Activated CD4-positive, alpha-beta T cell treated with anti-CD3 and anti-CD28 coated beads for 36 hours (primary cell): ENCODE measurements at regions not wholly inside any gene's neighbourhood (a gene's known extent, or its start where the extent isn't known, plus 50 kb on each side); places are given as distances from the start of the nearest gene placed in this dataset.
"Not testable (repeated sequence)": the region's sequence is repeated elsewhere in the genome, so short reads cannot be mapped to it uniquely, and the experiment has no call there.

Experiments
- ATAC-seq: fragments of 200-7000 bp; cut with Tn5 transposase; one replicate; pipeline ENCODE4 v1.10.0; 2021; ENCODE audit warnings: mild to moderate bottlenecking, moderate library complexity
- CTCF ChIA-PET: fragments of 350-600 bp; sonication (Branson Sonifier 250); formaldehyde crosslinking; loops from one replicate; lab custom pipeline; 2021; ENCODE audit warnings: antibody characterized with exemption; lab: Charles Lee
- POLR2A ChIA-PET: fragments of 350-600 bp; sonication (Branson Sonifier 250); formaldehyde crosslinking; loops from one replicate; lab custom pipeline; 2021; ENCODE audit warnings: antibody characterized with exemption, inconsistent platforms; lab: Charles Lee
- DNase-seq: peaks from one replicate; pipeline ENCODE4 v3.0.0-alpha.2; 2020
- H3K27ac Mint-ChIP-seq: one replicate; pipeline ENCODE4 v1.8.0; 2021; ENCODE audit warnings: mixed read lengths
- H3K27me3 Mint-ChIP-seq: one replicate; pipeline ENCODE4 v1.8.0; 2021; ENCODE audit warnings: mixed read lengths
- H3K36me3 Mint-ChIP-seq: one replicate; pipeline ENCODE4 v1.8.0; 2021; ENCODE audit warnings: low read depth, mixed read lengths
- H3K4me1 Mint-ChIP-seq: one replicate; pipeline ENCODE4 v1.8.0; 2021; ENCODE audit warnings: mixed read lengths
- H3K4me3 Mint-ChIP-seq: one replicate; pipeline ENCODE4 v1.8.0; 2021; ENCODE audit warnings: mild to moderate bottlenecking, moderate library complexity, mixed read lengths
- H3K9me3 Mint-ChIP-seq: one replicate; pipeline ENCODE4 v1.8.0; 2021; ENCODE audit warnings: low read depth, mixed read lengths
- intact Hi-C, 2 experiments: fragments of 100-400 bp; cut with DNase I in 1 of 2; cut with micrococcal nuclease in 1 of 2; formaldehyde crosslinking; loops; one replicate each; pipeline versions ENCODE4 v1.14.2 to v1.15.1; 2022 to 2024; cut with DNase I, micrococcal nuclease

GRCh38 chr7:33794419-33794818, 110.9 kb upstream of the BMPER start:
- H3K27me3 Mint-ChIP-seq, result no peaks in the 10 kb centered on the region
- CTCF ChIA-PET, result no interaction called here
- intact Hi-C loops, result no loop called here
- no peak overlapping the region for H3K4me3 Mint-ChIP-seq
- no peaks in the 10 kb centered on the region for H3K9me3 Mint-ChIP-seq
- no peak for ATAC-seq
- POLR2A ChIA-PET, result no interaction called here
- DNase-seq, result no peak
- no peaks in the 10 kb centered on the region for H3K4me1 Mint-ChIP-seq
- no peak overlapping the region for H3K27ac Mint-ChIP-seq
- H3K36me3 Mint-ChIP-seq, result no peaks in the 10 kb centered on the region

DNA sequence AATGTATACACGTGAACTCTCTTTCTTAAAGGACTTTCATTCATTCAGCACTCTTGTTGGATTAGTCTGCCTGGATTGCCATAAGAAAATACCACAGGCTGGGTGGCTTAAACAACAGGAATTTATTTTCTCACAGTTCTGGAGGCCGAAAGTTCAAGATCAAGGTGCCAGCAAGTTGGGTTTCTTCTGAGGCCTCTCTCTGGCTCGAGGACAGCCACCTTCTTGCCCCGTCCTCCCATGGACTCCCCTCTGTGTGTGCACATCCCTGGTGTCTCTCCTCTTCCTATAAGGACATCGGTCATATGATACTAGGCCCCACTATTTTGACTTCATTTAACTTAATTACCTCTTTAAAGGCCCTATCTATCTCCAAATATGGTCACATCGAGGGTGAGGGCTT, 110.4 kb upstream of the BMPER start:
- no peak for DNase-seq
- intact Hi-C loops, result no loop called here

GRCh38 chr7:33796538-33796937, 108.8 kb upstream of the BMPER start:
- Mint-ChIP-seq H3K4me1 (no peaks in the 10 kb centered on the region), H3K27me3 (no peaks in the 10 kb centered on the region), H3K9me3 (no peaks in the 10 kb centered on the region), H3K27ac (no peak overlapping the region), H3K4me3 (no peak overlapping the region), H3K36me3 (no peaks in the 10 kb centered on the region)
- ATAC-seq (no peak), DNase-seq (no peak)
- ChIA-PET CTCF (no interaction called here), POLR2A (no interaction called here)
- intact Hi-C loops, result no loop called here

More for the DNA sequence above, 110.4 kb upstream of the BMPER start:
- Mint-ChIP-seq H3K4me1 (no peaks in the 10 kb centered on the region), H3K27ac (no peak overlapping the region), H3K27me3 (no peaks in the 10 kb centered on the region), H3K36me3 (no peaks in the 10 kb centered on the region), H3K4me3 (no peak overlapping the region), H3K9me3 (no peaks in the 10 kb centered on the region)
- ATAC-seq, result no peak
- POLR2A ChIA-PET, result no interaction called here
- CTCF ChIA-PET, result no interaction called here

GRCh38 chr7:33797512-33797911, 107.8 kb upstream of the BMPER start:
- H3K4me1 Mint-ChIP-seq, H3K27me3 Mint-ChIP-seq, intact Hi-C loops, H3K27ac Mint-ChIP-seq, POLR2A ChIA-PET, H3K4me3 Mint-ChIP-seq, H3K9me3 Mint-ChIP-seq, DNase-seq, ATAC-seq, H3K36me3 Mint-ChIP-seq: not testable (repeated sequence)
- CTCF ChIA-PET, result interaction anchor here (0.6 kb wide), 1 partner anchor 10 kb away, joined by 3 read pairs; no protein-coding TSS in a partner anchor

DNA sequence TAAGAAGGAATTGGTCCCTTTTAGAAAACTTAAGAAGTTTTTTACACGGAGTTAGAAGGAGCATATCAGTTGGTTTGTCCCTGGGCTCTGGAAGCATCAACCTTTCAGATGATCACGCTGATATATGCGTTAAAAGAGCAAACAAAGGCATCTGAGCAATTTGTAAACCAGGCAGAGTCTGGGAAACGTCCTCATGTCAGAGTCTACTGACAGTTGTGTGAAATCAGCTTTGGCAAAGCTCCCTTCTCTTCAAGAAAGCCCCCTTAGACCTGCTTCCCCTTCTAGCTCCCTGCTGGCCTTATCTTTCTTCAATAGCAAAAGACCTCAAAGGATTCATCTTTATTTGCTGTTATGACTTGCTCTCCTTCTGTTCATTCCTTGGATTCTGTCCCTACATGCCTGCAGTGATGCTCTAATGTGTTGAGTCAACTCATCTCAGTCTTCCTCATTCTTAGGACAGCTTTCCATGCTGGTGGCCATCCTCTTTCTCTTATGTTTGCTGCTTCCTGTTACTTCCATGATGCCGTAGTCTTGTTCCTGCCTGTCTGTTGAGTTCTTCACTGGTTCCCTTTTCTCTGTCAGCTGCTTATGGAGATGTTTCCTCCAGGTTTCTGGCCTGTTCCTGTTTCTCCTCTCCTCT, 106.5 kb upstream of the BMPER start:
- POLR2A ChIA-PET, result no interaction called here
- H3K4me3 Mint-ChIP-seq, result no peak overlapping the region
- DNase-seq, result no peak
- H3K4me1 Mint-ChIP-seq, result no peaks in the 10 kb centered on the region
- CTCF ChIA-PET, result interaction anchor here (0.7 kb wide), 1 partner anchor 10 kb away, joined by 3 read pairs; no protein-coding TSS in a partner anchor
- intact Hi-C loops, result no loop called here
- H3K27ac Mint-ChIP-seq, result no peak overlapping the region
- H3K9me3 Mint-ChIP-seq, result no peaks in the 10 kb centered on the region
- ATAC-seq, result no peak
- no peaks in the 10 kb centered on the region for H3K36me3 Mint-ChIP-seq
- no peaks in the 10 kb centered on the region for H3K27me3 Mint-ChIP-seq

DNA sequence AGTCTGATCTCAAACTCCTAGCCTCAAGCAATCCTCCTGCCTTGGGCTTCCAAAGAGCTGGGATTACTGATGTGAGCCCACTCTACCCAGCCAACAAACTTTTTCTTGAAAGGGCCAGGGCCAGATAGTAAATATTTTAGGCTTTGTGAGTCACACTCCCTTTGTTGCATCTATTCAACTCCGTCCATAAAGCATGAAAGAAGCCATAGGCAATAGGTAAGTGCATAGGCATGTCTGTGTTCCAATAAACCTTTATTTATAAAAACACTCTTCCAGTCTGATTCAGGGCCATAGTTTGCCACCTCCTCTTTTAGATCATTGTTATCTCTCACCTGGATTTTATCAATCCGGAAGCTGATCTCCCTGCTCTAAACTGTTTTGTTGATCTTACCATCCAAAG, 105.6 kb upstream of the BMPER start:
- intact Hi-C loops, result no loop called here
- ATAC-seq (no peak), DNase-seq (no peak)
- Mint-ChIP-seq H3K4me3 (no peak overlapping the region), H3K27me3 (no peaks in the 10 kb centered on the region), H3K9me3 (no peaks in the 10 kb centered on the region), H3K27ac (no peak overlapping the region), H3K36me3 (no peaks in the 10 kb centered on the region), H3K4me1 (no peaks in the 10 kb centered on the region)
- CTCF ChIA-PET, result no interaction called here
- POLR2A ChIA-PET, result no interaction called here

DNA sequence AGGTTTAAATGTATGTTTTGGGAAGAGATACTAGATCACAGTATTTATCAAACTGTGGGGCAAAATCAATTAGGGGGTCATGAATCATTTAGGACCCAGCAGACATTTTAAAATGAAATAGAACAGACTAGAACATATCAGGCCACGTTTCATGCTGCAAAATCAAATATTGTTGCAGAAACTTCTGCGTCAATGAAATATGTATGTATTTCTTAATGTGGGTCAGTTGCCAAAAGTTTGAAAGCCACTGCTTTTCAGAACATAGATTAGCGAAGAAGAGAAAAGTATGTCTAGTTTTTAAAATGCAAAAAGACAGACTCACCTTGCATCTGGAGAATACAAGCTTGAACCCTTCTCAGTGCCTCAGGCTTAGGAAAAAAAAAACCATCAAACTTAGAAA, 102.7 kb upstream of the BMPER start:
- no peak overlapping the region for H3K4me3 Mint-ChIP-seq
- CTCF ChIA-PET, result no interaction called here
- POLR2A ChIA-PET, result no interaction called here
- no peak overlapping the region for H3K27ac Mint-ChIP-seq
- no peaks in the 10 kb centered on the region for H3K36me3 Mint-ChIP-seq
- intact Hi-C loops, result no loop called here
- DNase-seq (no peak), ATAC-seq (no peak)
- H3K27me3 Mint-ChIP-seq, result no peaks in the 10 kb centered on the region
- H3K4me1 Mint-ChIP-seq, result no peaks in the 10 kb centered on the region
- no peaks in the 10 kb centered on the region for H3K9me3 Mint-ChIP-seq

- H3K36me3 Mint-ChIP-seq, result no peaks in the 10 kb centered on the region
- intact Hi-C loops, result no loop called here
- CTCF ChIA-PET, result no interaction called here
- POLR2A ChIA-PET, result no interaction called here
- DNase-seq (no peak), ATAC-seq (no peak)
- H3K4me3 Mint-ChIP-seq, result no peak overlapping the region
- H3K27ac Mint-ChIP-seq, result no peak overlapping the region
- H3K9me3 Mint-ChIP-seq, result no peaks in the 10 kb centered on the region
- no peaks in the 10 kb centered on the region for H3K4me1 Mint-ChIP-seq
- no peaks in the 10 kb centered on the region for H3K27me3 Mint-ChIP-seq
Observed at GRCh38 chr7:33804140-33804660, 101.1 kb upstream of the BMPER start.

DNA sequence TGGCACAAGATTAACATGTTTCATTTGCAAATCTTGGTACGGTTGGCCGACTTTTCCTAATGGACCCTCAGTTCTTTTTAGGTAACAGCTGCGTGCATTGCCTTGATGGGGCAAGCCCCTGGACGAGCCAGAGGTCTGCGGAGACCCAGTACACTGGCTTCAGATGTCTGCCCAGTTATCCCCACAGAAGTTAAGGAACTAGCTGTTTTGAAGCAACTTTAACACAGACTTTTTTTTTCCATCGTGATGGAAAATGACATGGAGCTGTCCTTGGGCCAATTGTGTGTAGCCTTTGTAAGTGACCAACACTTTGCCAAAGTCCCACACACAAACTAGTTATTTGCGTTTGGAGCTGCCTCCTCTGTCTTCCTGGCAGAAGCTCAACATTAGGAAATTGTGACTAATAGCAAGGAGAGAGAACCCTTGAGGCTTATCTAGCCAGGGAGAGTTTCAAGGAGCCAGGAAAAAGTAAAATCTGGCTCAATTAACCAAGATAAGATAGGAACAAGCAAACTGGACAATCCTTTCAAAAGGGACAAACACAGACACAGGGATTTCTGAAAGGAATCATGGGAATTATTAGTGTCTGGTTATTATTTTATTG, 99.6 kb upstream of the BMPER start:
- CTCF ChIA-PET, result no interaction called here

GRCh38 chr7:33806298-33807154, 98.8 kb upstream of the BMPER start:
- ChIA-PET POLR2A (no interaction called here), CTCF (interaction anchor here (0.9 to 1.2 kb wide), 2 partner anchors 10 to 46 kb away, joined by 3 read pairs; no protein-coding TSS in a partner anchor)
- no peaks in the 10 kb centered on the region for H3K27me3 Mint-ChIP-seq
- peaks cover 3% of the 10 kb centered on the region for H3K9me3 Mint-ChIP-seq
- no peak for DNase-seq
- no peak overlapping the region for H3K27ac Mint-ChIP-seq
- H3K4me3 Mint-ChIP-seq, result no peak overlapping the region
- H3K4me1 Mint-ChIP-seq, result no peaks in the 10 kb centered on the region
- no peak for ATAC-seq
- H3K36me3 Mint-ChIP-seq, result no peaks in the 10 kb centered on the region
- intact Hi-C loops, result no loop called here

More for the DNA sequence above, 99.6 kb upstream of the BMPER start:
- no peaks in the 10 kb centered on the region for H3K36me3 Mint-ChIP-seq
- H3K9me3 Mint-ChIP-seq, result no peaks in the 10 kb centered on the region
- intact Hi-C loops, result no loop called here
- H3K27me3 Mint-ChIP-seq, result no peaks in the 10 kb centered on the region
- POLR2A ChIA-PET, result no interaction called here
- H3K4me1 Mint-ChIP-seq, result no peaks in the 10 kb centered on the region
- no peak for DNase-seq
- ATAC-seq, result no peak
- no peak overlapping the region for H3K27ac Mint-ChIP-seq
- H3K4me3 Mint-ChIP-seq, result no peak overlapping the region

DNA sequence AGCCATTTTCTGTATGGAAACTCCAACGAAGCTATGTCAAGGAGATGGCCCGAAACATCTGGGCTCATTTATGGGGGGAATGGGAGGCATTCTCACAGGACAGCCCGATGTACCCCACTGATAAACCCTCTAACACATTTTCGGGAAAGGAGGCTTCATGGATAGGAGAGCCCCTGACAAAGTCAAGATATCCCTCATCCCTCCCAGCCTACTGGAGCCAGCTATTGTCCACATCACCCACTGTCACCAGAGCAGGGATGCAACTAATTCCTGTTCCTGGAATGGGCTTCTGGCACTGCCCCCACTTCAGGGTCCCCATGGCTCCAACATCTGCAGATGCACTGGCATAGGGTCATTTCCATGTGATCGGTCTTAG, 98.2 kb upstream of the BMPER start:
- intact Hi-C loops, result no loop called here
- Mint-ChIP-seq H3K9me3 (peaks cover 3% of the 10 kb centered on the region), H3K4me1 (no peaks in the 10 kb centered on the region), H3K27ac (no peak overlapping the region), H3K27me3 (no peaks in the 10 kb centered on the region), H3K36me3 (no peaks in the 10 kb centered on the region), H3K4me3 (no peak overlapping the region)
- no peak for DNase-seq
- ChIA-PET CTCF (interaction anchor here (0.8 to 1.2 kb wide), 3 partner anchors 9 to 47 kb away, joined by 3 read pairs; no protein-coding TSS in a partner anchor), POLR2A (no interaction called here)
- ATAC-seq, result no peak
